HG03565 (cell line): ENCODE measurements at regions not wholly inside any gene's neighbourhood (a gene's known extent, or its start where the extent isn't known, plus 50 kb on each side); places are given as distances from the start of the nearest gene placed in this dataset.

Source experiments
- ATAC-seq: cut with Tn5 transposase; IDR thresholded peaks from one replicate; pipeline ENCODE4 v1.9.1; 2021; ENCODE audit warnings: mild to moderate bottlenecking, moderate library complexity; ENCODE audit not compliant: unreplicated experiment

DNA sequence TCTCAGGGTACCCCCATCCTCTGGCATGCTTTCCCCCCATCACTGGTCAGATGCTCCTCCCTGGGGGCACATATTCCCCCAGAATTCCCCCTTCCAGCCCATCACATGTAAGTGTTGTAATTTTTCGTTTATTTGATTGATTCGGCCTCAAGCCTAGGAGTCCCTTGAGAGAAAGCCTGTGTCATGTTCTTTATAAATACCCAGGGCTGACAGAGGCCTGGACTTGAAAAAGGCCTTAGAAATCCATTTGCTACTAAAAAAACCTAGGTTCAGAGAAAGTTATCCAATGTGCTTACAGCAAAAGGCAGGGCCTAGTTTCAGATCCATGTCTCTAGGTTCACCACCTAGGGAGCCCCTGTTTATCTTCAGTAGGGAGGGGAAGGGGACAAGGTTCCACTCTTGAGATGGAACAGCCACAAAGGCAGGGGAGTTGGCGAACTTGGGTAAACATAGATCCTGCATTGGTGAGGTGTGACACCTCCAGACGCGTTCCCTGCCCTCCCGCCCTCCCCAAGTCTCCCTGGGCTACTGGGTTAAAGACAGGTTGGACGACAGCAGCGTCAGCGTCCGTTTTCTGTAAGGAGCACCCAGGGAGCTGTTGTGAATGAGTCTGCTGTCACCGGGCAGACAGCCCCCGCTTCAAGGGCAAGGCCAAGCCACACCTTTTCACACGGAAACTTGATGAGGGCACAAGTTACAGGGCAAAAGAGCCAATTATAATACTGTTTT, 147.8 kb downstream of the EN1 start:
- no peak for ATAC-seq

DNA sequence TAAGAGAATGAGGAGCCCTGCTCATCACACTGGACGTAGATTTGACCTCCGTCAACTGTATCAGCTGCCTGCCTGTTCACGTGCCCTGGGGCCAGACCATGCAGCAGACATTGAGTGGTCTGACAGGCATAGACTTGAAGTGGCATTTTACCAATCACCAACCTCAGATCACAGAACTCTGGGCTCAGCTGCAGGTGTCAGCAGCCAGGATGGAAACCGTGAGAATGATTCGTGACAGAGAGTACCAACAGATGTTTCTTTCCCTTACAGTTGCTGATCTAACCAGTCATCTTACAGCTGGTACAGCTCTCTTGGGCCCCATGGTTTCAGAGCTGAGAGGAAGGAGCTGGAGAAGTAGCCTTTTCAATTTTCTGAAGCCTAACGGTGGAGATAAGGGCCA, 148.9 kb downstream of the EN1 start:
- ATAC-seq: no peak

- ATAC-seq: no peak
These were observed 149.7 kb downstream of the EN1 start for GRCh38 chr2:118697781-118698180.

- ATAC-seq: no peak
These were observed 150.5 kb downstream of the EN1 start for GRCh38 chr2:118696786-118697465.

DNA sequence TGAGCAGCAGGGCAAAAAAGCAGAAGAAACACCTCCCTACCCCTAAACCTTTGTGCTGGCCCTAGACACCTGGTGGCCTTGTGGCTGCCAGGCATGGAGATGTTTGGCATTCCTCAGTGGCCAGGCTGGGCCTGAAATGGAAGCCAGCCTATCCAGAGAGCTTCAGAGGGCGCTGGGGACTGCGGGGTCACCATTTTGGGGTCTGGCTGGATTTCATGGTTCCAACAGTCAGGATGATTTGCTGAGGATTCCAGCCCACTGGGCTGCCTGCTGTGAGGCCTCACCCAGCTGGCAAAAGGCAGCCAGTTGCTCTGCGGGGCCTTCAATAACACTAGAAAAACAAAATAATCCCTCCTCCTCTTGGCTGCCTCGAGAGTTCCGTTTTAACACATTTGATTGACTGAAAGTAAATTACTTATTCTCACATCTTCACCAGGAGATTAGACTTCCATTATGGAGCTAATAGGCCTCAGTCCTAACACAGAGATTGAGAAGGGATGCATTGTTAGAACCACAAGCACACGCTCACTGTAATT, 154.1 kb downstream of the EN1 start:
- no peak for ATAC-seq

GRCh38 chr2:118689874-118690273, 157.6 kb downstream of the EN1 start:
- no peak for ATAC-seq

DNA sequence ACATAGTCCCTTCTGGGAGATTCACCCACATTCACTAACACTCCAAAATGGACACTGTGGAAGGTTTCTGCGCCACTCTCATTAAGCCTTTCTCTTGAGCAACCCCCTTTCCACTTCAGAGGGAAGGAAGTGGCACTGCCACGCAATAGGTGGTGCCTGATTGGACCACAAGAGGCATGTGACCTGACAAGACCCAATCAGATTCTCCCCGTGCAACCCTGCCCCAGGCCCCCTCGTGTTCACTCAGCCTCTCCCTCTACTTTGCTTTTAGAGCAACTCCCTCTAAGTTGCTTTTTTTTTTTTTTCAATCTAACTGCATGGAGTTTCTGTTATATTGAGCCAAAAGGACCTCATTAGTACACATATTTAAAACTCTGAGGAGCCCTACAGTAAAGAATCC, 158.0 kb downstream of the EN1 start:
- ATAC-seq: no peak

DNA sequence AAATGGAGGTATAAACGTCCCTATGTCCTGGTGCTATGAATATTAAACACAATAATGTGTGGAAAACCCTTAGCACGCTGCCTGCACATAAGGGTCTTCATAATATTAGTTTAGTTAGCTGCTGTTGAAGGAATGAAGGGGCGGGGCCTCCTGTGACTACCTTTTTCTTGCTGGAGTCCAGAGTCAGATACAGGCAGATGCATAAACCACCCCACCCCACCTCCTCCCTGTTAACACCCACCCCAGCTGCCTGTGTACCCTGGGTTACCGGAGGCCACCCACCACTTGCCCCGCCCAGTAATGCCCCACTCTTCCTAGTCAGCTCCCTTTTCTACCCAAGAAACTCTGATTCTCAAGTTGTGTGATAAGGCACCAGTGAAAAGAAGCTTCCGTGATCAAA, 158.4 kb downstream of the EN1 start:
- no peak for ATAC-seq

- no peak for ATAC-seq
These were observed 159.8 kb downstream of the EN1 start for GRCh38 chr2:118687698-118688097.

GRCh38 chr2:118687192-118687591, 160.3 kb downstream of the EN1 start:
- no peak for ATAC-seq

- ATAC-seq: no peak
These were observed 161.1 kb downstream of the EN1 start for GRCh38 chr2:118686346-118686745.

DNA sequence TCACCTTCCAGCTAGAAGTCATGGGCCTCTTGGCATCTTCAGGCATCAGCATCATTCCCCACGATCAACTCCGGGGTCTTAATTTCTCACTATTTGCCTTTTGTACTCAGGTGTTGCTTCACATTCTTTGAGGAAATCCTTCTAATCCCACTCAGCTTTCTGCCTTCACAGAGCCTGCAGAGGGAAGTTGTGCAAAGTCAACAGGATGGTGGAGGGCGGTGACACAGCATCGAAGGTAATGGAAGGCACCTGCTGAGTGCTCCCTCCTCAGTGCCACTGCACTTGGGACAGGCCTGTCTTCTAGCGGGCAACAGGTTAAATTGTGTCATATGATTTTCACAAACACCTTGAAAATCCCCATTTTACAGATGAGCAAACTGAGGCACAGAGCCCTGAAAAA, 164.0 kb downstream of the EN1 start:
- ATAC-seq: no peak

DNA sequence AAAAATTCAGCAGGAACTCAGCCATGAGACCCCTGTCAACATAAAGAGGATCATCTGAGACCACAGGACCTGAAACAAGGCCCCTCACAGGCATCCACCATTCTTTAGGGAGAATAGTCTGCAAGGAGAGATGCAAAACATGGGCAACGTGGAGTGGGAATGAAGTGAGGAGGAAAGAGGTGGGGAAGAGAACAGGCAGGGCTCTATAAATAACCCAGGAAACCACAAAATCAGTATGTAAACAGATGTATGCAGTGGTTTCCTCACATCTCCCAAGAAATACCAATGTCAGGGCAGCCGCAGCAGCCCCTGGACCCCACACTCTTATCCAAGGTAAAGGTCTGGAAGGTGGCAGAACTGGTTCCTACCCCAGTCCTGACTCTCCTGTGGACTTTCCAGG, 168.5 kb downstream of the EN1 start:
- no peak for ATAC-seq

GRCh38 chr2:118677546-118677945, 169.9 kb downstream of the EN1 start:
- ATAC-seq: no peak

DNA sequence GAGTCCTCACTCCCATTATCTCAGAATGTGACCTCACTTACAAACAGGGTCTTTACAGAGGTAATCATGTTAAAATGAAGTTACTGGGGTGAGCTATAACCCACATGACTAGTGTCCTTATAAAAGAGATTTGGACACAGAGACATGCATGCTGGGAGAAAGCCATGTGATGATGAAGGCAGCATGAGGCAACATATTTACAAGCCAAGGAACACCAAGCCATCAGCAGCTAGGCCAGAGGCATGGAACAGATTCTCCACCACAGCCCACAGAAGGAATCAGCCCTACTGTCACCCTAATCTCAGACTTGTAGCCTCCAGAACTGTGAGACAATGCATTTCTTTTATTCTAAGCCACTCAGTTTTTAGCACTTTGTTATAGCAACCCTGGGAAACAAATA, 171.9 kb downstream of the EN1 start:
- ATAC-seq: no peak

DNA sequence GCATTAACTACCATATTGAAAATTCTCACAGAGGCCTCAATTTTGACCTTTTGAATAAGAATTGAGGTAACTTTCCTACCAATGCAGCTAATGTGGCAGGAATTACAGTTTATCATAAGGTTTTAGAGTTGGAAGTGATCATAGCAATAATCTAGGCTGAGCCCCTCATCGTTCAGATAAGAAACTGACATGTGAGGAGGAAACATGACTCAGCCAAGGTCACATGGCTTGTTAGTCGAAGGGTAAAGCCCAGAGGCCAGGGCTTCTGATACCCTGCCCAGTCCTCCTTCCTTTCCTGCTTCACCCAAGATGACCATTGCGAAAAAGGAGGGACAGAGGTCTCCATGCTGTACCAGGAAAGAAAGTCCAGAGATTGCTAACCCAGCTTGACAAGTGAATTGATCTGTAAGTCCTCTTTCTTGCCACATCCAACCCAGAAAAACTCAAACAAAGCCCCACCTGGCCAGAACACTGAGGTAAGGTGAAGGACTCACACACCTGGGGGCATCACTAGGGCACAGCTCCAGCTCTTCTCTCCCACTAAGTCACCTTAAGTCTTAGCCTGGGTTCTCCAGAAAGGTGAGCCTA, 174.8 kb downstream of the EN1 start:
- no peak for ATAC-seq

DNA sequence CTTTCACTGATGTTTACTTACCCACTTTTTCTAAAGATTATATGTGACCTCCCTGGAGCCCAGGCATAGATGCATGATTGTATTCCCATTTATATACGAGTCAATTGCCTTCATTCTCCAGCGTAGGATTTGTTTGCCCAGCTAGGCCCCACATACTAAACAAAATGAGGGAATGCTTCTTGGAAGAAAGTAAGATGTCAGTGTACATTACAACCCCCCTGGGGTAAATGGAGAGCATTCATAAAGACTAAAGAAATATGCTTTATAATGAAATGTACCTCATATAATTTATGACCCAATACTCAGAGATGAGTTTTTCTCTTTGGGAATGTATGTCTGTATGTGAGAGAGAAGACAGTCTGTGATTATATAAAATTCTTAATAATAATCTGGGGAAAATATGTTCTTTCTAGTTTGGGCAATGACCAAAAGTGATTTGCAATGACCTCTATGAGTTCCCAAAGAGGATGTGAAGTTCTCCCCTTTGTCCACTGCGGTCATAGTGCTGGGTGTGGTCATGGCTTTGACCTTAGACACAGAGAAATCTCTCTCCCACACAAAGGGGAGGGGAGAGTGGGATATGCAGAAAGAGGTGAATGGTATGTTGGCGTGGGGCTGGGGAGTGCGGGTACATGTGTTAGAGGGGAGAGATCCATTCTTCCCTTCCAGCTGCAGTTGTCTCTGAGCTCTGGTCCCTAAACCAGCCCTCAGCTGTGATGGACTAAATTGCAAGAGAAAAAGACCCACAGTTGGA, 175.6 kb downstream of the EN1 start:
- ATAC-seq: no peak

DNA sequence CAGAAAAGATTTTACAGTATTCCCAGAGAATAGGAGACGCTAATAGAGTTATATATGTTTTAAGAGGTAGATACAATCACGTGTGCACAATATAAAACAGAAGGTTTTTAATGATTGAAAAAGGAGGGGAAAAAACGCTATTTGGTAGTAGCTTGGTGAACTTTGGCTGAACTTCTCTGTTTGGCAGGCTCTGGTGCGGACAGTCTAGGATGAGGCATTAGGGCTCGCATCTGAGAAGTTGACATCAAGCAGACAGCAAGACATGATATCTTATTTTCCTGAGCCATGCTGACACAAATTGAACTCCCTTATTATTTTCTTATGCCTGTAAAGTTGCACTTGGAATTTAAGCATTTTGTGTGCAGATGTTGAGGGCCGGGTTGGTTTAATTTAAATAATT, 176.6 kb downstream of the EN1 start:
- ATAC-seq: no peak

DNA sequence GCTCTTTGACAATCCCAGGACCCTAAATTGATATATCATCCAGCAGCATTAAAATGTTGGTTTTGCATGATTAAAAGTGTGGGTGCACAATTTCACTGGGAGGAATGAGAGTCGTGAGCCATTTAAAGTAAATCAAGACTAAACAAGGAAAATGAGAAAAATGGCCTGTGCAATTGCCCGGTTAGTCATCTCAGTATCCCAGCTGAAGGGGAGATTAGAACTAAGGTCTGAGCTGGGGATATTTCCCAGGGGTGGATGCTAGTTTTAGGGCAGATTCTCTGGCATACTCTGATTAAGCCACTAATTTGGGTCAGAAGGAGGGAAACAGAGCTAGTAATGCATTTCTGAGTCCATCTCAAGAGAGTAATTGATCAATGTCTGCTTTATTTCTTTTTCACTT, 177.2 kb downstream of the EN1 start:
- ATAC-seq: no peak

DNA sequence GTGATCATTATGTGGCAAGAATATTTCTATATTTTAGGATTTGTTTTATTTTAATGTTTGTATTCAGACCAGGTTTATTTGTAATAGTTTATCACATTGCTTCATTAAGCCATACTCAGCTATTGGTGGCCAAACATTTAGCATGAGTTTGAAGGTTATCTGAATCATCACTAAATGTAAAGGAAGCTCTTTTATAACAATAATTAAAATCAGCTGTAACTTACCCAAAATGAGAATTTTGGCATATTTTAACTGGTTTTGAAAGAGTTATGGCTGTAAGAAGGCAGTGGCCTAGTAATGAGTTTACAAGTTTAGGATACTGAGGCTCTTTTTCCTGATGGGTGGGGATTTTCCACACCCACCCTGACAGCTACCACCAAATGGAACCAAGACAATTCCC, 177.8 kb downstream of the EN1 start:
- ATAC-seq: no peak
